Loucy (cell line): ENCODE measurements at regions not wholly inside any gene's neighbourhood (a gene's known extent, or its start where the extent isn't known, plus 50 kb on each side); places are given as distances from the start of the nearest gene placed in this dataset.

ENCODE experiments used
- EZH2phosphoT487 ChIP-seq: fragments of 200-600 bp; IDR thresholded peaks from 2 replicates; pipeline ENCODE4 v1.6.1; 2018; ENCODE audit warnings: antibody characterized with exemption, mild to moderate bottlenecking, moderate library complexity, borderline replicate concordance
- TF ChIP-seq, protein P1 (sequence below): fragments of 200-600 bp; sonication (generic); conservative IDR thresholded peaks from 2 replicates; pipeline ENCODE4 v1.5.1; 2014; ENCODE audit warnings: mild to moderate bottlenecking, antibody characterized with exemption, low read length

DNA sequence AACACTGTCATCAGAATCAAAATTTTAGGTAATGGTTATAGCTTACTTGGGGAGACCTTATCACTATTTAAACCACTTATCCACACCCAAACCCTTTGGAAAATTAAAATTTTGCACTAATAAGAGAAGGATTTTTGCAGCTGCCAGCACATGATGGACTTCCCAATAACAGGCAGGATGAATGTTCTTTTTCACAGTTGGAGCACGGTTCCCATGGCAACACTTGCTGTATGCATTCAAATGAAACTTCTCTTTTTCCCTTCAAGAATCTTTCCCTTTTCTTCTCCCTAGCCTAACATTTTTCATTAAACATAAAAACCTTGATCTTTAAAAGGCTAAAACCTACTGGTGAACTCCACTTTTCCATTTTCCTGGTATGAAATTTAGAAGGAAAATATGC, 768.2 kb downstream of the KCTD8 start:
- TF ChIP-seq, protein P1, sequence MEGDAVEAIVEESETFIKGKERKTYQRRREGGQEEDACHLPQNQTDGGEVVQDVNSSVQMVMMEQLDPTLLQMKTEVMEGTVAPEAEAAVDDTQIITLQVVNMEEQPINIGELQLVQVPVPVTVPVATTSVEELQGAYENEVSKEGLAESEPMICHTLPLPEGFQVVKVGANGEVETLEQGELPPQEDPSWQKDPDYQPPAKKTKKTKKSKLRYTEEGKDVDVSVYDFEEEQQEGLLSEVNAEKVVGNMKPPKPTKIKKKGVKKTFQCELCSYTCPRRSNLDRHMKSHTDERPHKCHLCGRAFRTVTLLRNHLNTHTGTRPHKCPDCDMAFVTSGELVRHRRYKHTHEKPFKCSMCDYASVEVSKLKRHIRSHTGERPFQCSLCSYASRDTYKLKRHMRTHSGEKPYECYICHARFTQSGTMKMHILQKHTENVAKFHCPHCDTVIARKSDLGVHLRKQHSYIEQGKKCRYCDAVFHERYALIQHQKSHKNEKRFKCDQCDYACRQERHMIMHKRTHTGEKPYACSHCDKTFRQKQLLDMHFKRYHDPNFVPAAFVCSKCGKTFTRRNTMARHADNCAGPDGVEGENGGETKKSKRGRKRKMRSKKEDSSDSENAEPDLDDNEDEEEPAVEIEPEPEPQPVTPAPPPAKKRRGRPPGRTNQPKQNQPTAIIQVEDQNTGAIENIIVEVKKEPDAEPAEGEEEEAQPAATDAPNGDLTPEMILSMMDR: no peak
- no peak for TF ChIP-seq EZH2phosphoT487
